IMR-90 (cell line): ENCODE measurements at regions not wholly inside any gene's neighbourhood (a gene's known extent, or its start where the extent isn't known, plus 50 kb on each side); places are given as distances from the start of the nearest gene placed in this dataset.

Experiments used
- ATAC-seq: fragments of 200-7000 bp; cut with Tn5 transposase; 2 replicates; pipeline ENCODE4 v1.9.1; 2020; ENCODE audit warnings: low read depth, mild to moderate bottlenecking, moderate library complexity
- BruUV-seq: library from RNA; stranded (reverse); fragments of 400-500 nt; replicated peaks from 2 replicates; lab custom pipeline; 2021; lab: Mats Ljungman, UMichigan
- CTCF ChIA-PET: fragments of 300-600 bp; formaldehyde crosslinking; extraction: SDS; loops from one replicate; lab custom pipeline; 2021; ENCODE audit warnings: antibody characterized with exemption; lab: Yijun Ruan, JAX
- POLR2A ChIA-PET: fragments of 300-600 bp; sonication (Branson Sonifier 250); formaldehyde crosslinking; loops from one replicate; lab custom pipeline; 2022; ENCODE audit warnings: antibody characterized with exemption; ENCODE audit not compliant: unreplicated experiment; lab: Charles Lee
- DNase-seq: peaks from one replicate; pipeline ENCODE4 v3.0.0; 2013
- H2AFZ ChIP-seq: replicated peaks from 2 replicates; pipeline ENCODE3; 2013; ENCODE audit warnings: low read length, mild to moderate bottlenecking; ENCODE audit not compliant: poor library complexity
- H2AK5ac ChIP-seq: 2 replicates; pipeline ENCODE4 v1.6.1; 2013; ENCODE audit warnings: low read depth, low read length, inconsistent platforms
- H2AK9ac ChIP-seq: replicated peaks from 2 replicates; pipeline ENCODE3; 2013; ENCODE audit warnings: mild to moderate bottlenecking, low read depth, low read length, moderate library complexity; ENCODE audit not compliant: poor library complexity
- H2BK120ac ChIP-seq: 2 replicates; pipeline ENCODE4 v1.6.1; 2013; ENCODE audit warnings: low read depth, low read length, inconsistent platforms
- H2BK15ac ChIP-seq: 3 replicates; pipeline ENCODE4 v1.6.1; 2013; ENCODE audit warnings: low read depth, low read length, inconsistent platforms
- H2BK20ac ChIP-seq: 2 replicates; pipeline ENCODE4 v1.6.1; 2013; ENCODE audit warnings: low read depth, mild to moderate bottlenecking, inconsistent platforms, low read length, moderate library complexity
- H2BK5ac ChIP-seq: 2 replicates; pipeline ENCODE4 v1.6.1; 2013; ENCODE audit warnings: mild to moderate bottlenecking, low read depth, low read length, inconsistent platforms; ENCODE audit not compliant: poor library complexity, severe bottlenecking
- H3K14ac ChIP-seq: replicated peaks from 2 replicates; pipeline ENCODE4 v1.6.1; 2013; ENCODE audit warnings: low read depth, low read length, inconsistent platforms
- H3K18ac ChIP-seq: 2 replicates; pipeline ENCODE4 v1.6.1; 2013; ENCODE audit warnings: low read depth, low read length, control low read depth
- H3K23ac ChIP-seq: 2 replicates; pipeline ENCODE4 v1.6.1; 2013; ENCODE audit warnings: low read depth, low read length, inconsistent platforms
- H3K27ac ChIP-seq: 2 replicates; pipeline ENCODE4 v1.5.1; 2013; ENCODE audit warnings: mild to moderate bottlenecking, control low read depth, low read length; ENCODE audit not compliant: insufficient read depth
- H3K27me3 ChIP-seq: 2 replicates; pipeline ENCODE4 v1.6.1; 2013; ENCODE audit warnings: low read length; ENCODE audit not compliant: control insufficient read depth, insufficient read depth
- H3K36me3 ChIP-seq: 2 replicates; pipeline ENCODE4 v1.6.1; 2013; ENCODE audit warnings: low read length, mixed read lengths; ENCODE audit not compliant: control insufficient read depth, insufficient read depth
- H3K4ac ChIP-seq: 2 replicates; pipeline ENCODE4 v1.6.1; 2013; ENCODE audit warnings: low read depth, low read length, inconsistent platforms
- H3K4me1 ChIP-seq: 2 replicates; pipeline ENCODE4 v1.6.1; 2013; ENCODE audit warnings: low read length, mixed read lengths; ENCODE audit not compliant: control insufficient read depth, insufficient read depth
- H3K4me2 ChIP-seq: 2 replicates; pipeline ENCODE4 v1.6.1; 2013; ENCODE audit warnings: low read depth, mild to moderate bottlenecking, control low read depth, low read length, moderate library complexity
- H3K4me3 ChIP-seq: 2 replicates; pipeline ENCODE4 v1.5.1; 2013; ENCODE audit warnings: low read depth, mild to moderate bottlenecking, control low read depth, low read length, moderate library complexity; ENCODE audit not compliant: insufficient read depth
- H3K56ac ChIP-seq: 2 replicates; pipeline ENCODE4 v1.6.1; 2013; ENCODE audit warnings: low read length, inconsistent platforms; ENCODE audit not compliant: insufficient read depth; ENCODE audit errors: extremely low read depth
- H3K79me1 ChIP-seq, 2 experiments: 2 replicates each; pipeline ENCODE4 v1.6.1; 2013; ENCODE audit warnings: low read length in 2 of 2, inconsistent platforms in 1 of 2, low read depth in 1 of 2
- H3K9ac ChIP-seq: 2 replicates; pipeline ENCODE4 v1.6.1; 2013; ENCODE audit warnings: low read depth, low read length, control low read depth
- H3K9me1 ChIP-seq: 2 replicates; pipeline ENCODE4 v1.6.1; 2013; ENCODE audit warnings: low read length, inconsistent platforms; ENCODE audit not compliant: insufficient read depth
- H3K9me3 ChIP-seq: 2 replicates; pipeline ENCODE4 v1.6.1; 2013; ENCODE audit warnings: low read length; ENCODE audit not compliant: control insufficient read depth, insufficient read depth
- H4K20me1 ChIP-seq: 2 replicates; pipeline ENCODE4 v1.6.1; 2013; ENCODE audit warnings: low read length, inconsistent platforms; ENCODE audit not compliant: insufficient read depth
- H4K5ac ChIP-seq: 2 replicates; pipeline ENCODE4 v1.6.1; 2013; ENCODE audit warnings: mild to moderate bottlenecking, low read depth, low read length, control low read depth
- H4K8ac ChIP-seq, 2 experiments: 2 replicates each; pipeline ENCODE4 v1.6.1; 2013; ENCODE audit warnings: low read depth in 2 of 2, low read length in 2 of 2, control low read depth in 1 of 2, inconsistent platforms in 1 of 2
- H4K91ac ChIP-seq: 2 replicates; pipeline ENCODE4 v1.6.1; 2013; ENCODE audit warnings: low read depth, low read length, inconsistent platforms; ENCODE audit not compliant: insufficient read depth
- BHLHE40 ChIP-seq: fragments of 150-350 bp; IDR thresholded peaks from 2 replicates; pipeline ENCODE4 v1.6.1; 2016; ENCODE audit warnings: mild to moderate bottlenecking, low read depth, low read length
- CEBPB ChIP-seq: IDR thresholded peaks from 2 replicates; pipeline ENCODE4 v1.6.1; 2012; ENCODE audit warnings: low read depth, low read length, improper control_type of control experiment
- CHD1 ChIP-seq: IDR thresholded peaks from 2 replicates; pipeline ENCODE4 v1.6.1; 2012; ENCODE audit warnings: low read depth, low read length, improper control_type of control experiment
- CTCF ChIP-seq: conservative IDR thresholded peaks from 2 replicates; pipeline ENCODE4 v1.5.1; 2012; ENCODE audit warnings: mild to moderate bottlenecking, low read depth, low read length, improper control_type of control experiment
- ELK1 ChIP-seq: fragments of 150-350 bp; IDR thresholded peaks from 2 replicates; pipeline ENCODE4 v1.6.1; 2016; ENCODE audit warnings: low read depth, mild to moderate bottlenecking, low read length, moderate library complexity, borderline replicate concordance
- FOS ChIP-seq: fragments of 150-350 bp; IDR thresholded peaks from 2 replicates; pipeline ENCODE4 v1.6.1; 2016; ENCODE audit warnings: low read depth, low read length
- MAFK ChIP-seq: IDR thresholded peaks from 2 replicates; pipeline ENCODE4 v1.6.1; 2012; ENCODE audit warnings: low read depth, low read length, improper control_type of control experiment
- MAZ ChIP-seq: IDR thresholded peaks from 2 replicates; pipeline ENCODE4 v1.6.1; 2012; ENCODE audit warnings: low read depth, mild to moderate bottlenecking, low read length, improper control_type of control experiment, moderate library complexity, borderline replicate concordance
- MXI1 ChIP-seq: IDR thresholded peaks from 2 replicates; pipeline ENCODE4 v1.6.1; 2012; ENCODE audit warnings: low read depth, mild to moderate bottlenecking, low read length, moderate library complexity, borderline replicate concordance
- NFE2L2 ChIP-seq: fragments of 150-350 bp; IDR thresholded peaks from 2 replicates; pipeline ENCODE4 v1.6.1; 2016; ENCODE audit warnings: low read depth, mild to moderate bottlenecking, low read length
- POLR2A ChIP-seq: IDR thresholded peaks from 2 replicates; pipeline ENCODE4 v1.6.1; 2012; ENCODE audit warnings: mild to moderate bottlenecking, low read depth, low read length
- RAD21 ChIP-seq: IDR thresholded peaks from 2 replicates; pipeline ENCODE4 v1.6.1; 2012; ENCODE audit warnings: low read length, improper control_type of control experiment
- RCOR1 ChIP-seq: IDR thresholded peaks from 2 replicates; pipeline ENCODE4 v1.6.1; 2012; ENCODE audit warnings: mild to moderate bottlenecking, low read length, improper control_type of control experiment; ENCODE audit not compliant: insufficient replicate concordance
- RFX5 ChIP-seq: IDR thresholded peaks from 2 replicates; pipeline ENCODE4 v1.8.0; 2012; ENCODE audit warnings: low read depth, mild to moderate bottlenecking, low read length, moderate library complexity
- SMC3 ChIP-seq: fragments of 150-350 bp; IDR thresholded peaks from 2 replicates; pipeline ENCODE4 v1.6.1; 2016; ENCODE audit warnings: low read depth, mild to moderate bottlenecking, antibody characterized with exemption, low read length, moderate library complexity
- USF2 ChIP-seq: fragments of 150-350 bp; IDR thresholded peaks from 2 replicates; pipeline ENCODE4 v1.6.1; 2017; ENCODE audit warnings: mild to moderate bottlenecking, antibody characterized with exemption, low read length, low read depth
- WGBS, 2 experiments: methylation state at CpG; one replicate each; pipeline versions ENCODE4 v1.1.5 to v1.1.7; 2013; ENCODE audit warnings: missing lambda C conversion rate in 2 of 2; ENCODE audit not compliant: insufficient read length in 1 of 2; ENCODE audit errors: extremely low coverage in 2 of 2; 5-methylcytosine and 5-hydroxymethylcytosine counted together
- dilution Hi-C: fragments of 300-500 bp; cut with HindIII; formaldehyde crosslinking; loops from one replicate; pipeline ENCODE4 v1.14.3; 2018; ENCODE audit warnings: low sequenced_read_pairs; ENCODE audit not compliant: unreplicated experiment
- in situ Hi-C: fragments of 300-500 bp; cut with MboI; formaldehyde crosslinking; loops from 3 replicates; pipeline ENCODE4 v1.14.3; 2019; ENCODE audit warnings: low sequenced_read_pairs, inconsistent platforms, mixed read lengths
- intact Hi-C: fragments of 100-400 bp; cut with micrococcal nuclease; formaldehyde crosslinking; loops from 2 replicates; pipeline ENCODE4 v1.10.0; 2022

- no peak for TF ChIP-seq BHLHE40
- no peak for TF ChIP-seq FOS
- no peak for TF ChIP-seq SMC3
- no peak for TF ChIP-seq RFX5
- TF ChIP-seq ELK1 = no peak
- no peak for TF ChIP-seq NFE2L2
- TF ChIP-seq CTCF = no peak
- no peak for TF ChIP-seq POLR2A
- TF ChIP-seq CHD1 = no peak
- TF ChIP-seq USF2 = no peak
- no peak for TF ChIP-seq MAZ
- no peak for TF ChIP-seq RCOR1
- no peak for TF ChIP-seq CEBPB
- no peak for TF ChIP-seq RAD21
- no peak for TF ChIP-seq MAFK
- no peak for TF ChIP-seq MXI1
- no peak overlapping the region for H3K18ac ChIP-seq
- H4K5ac ChIP-seq = no peak overlapping the region
- no peaks in the 10 kb centered on the region for H4K20me1 ChIP-seq
- no peak overlapping the region for H3K27ac ChIP-seq
- no peak overlapping the region for H3K56ac ChIP-seq
- peaks cover under 1% of the 10 kb centered on the region; the same call in 1 of the 2 replicates for H3K27me3 ChIP-seq
- H4K91ac ChIP-seq = no peak overlapping the region
- intact Hi-C loops (no loop called here), in situ Hi-C loops (no loop called here), dilution Hi-C loops (no loop called here)
- H3K36me3 ChIP-seq = no peaks in the 10 kb centered on the region
- no peak overlapping the region for H3K9ac ChIP-seq
- no peak overlapping the region for H3K23ac ChIP-seq
- DNase-seq (no peak), ATAC-seq (no peak)
- no peak overlapping the region for H2BK5ac ChIP-seq
- no TSS peak for BruUV-seq
- no peak overlapping the region for H2BK15ac ChIP-seq
- no peak overlapping the region for H2AK5ac ChIP-seq
- no peak overlapping the region for H2BK20ac ChIP-seq
- H3K79me1 ChIP-seq = no peaks in the 10 kb centered on the region
- H3K14ac ChIP-seq = no peak overlapping the region
- POLR2A ChIA-PET = no interaction called here
- H3K9me3 ChIP-seq = no peaks in the 10 kb centered on the region
- H3K4me2 ChIP-seq = no peak overlapping the region
- H3K4ac ChIP-seq = no peak overlapping the region
- H2AFZ ChIP-seq = no peak overlapping the region
- H2AK9ac ChIP-seq = no peak overlapping the region
- WGBS, 2 experiments = no CpG with 5 or more reads among the region's 9 CpGs
- CTCF ChIA-PET = no interaction called here
- no peak overlapping the region for H2BK120ac ChIP-seq
- H3K4me3 ChIP-seq = no peak overlapping the region
- H3K9me1 ChIP-seq = no peaks in the 10 kb centered on the region
- H3K4me1 ChIP-seq = no peaks in the 10 kb centered on the region
- H4K8ac ChIP-seq = no peak overlapping the region
These were observed 252.3 kb downstream of the HAUS1 start for GRCh38 chr18:46356278-46357033.
